Right kidney (tissue), 1 donor: ENCODE measurements at regions not wholly inside any gene's neighbourhood (a gene's known extent, or its start where the extent isn't known, plus 50 kb on each side); places are given as distances from the start of the nearest gene placed in this dataset.

ENCODE experiments used
- DNase-seq: peaks from one replicate; pipeline ENCODE4 v3.0.0-alpha.2; 2016

- DNase-seq = no peak
Measured at GRCh38 chr20:40368876-40369275, 320.2 kb downstream of the MAFB start.

- DNase-seq = no peak
Measured at GRCh38 chr20:40361916-40362315, 327.1 kb downstream of the MAFB start.

GRCh38 chr20:40359131-40359912 lies 329.7 kb downstream of the MAFB start:
- no peak for DNase-seq

- DNase-seq = no peak
Measured at GRCh38 chr20:40354880-40355279, 334.2 kb downstream of the MAFB start.

GRCh38 chr20:40343390-40343789 lies 345.6 kb downstream of the MAFB start:
- no peak for DNase-seq

- no peak for DNase-seq
Measured at GRCh38 chr20:40341561-40341960, 347.5 kb downstream of the MAFB start.

- no peak for DNase-seq
Measured at GRCh38 chr20:40339661-40340449, 349.2 kb downstream of the MAFB start.

- no peak for DNase-seq
Measured at GRCh38 chr20:40336533-40336932, 352.5 kb downstream of the MAFB start.

- no peak for DNase-seq
Measured at GRCh38 chr20:40335901-40336351, 353.1 kb downstream of the MAFB start.

GRCh38 chr20:40335437-40335836 lies 353.6 kb downstream of the MAFB start:
- DNase-seq = no peak

- no peak for DNase-seq
Measured at GRCh38 chr20:40333591-40333990, 355.4 kb downstream of the MAFB start.

GRCh38 chr20:40331807-40332560 lies 357.1 kb downstream of the MAFB start:
- no peak for DNase-seq

- DNase-seq = no peak
Measured at GRCh38 chr20:40331249-40331648, 357.8 kb downstream of the MAFB start.

- DNase-seq = no peak
Measured at GRCh38 chr20:40329321-40329720, 359.7 kb downstream of the MAFB start.

- DNase-seq = no peak
Measured at GRCh38 chr20:40326784-40327183, 362.3 kb downstream of the MAFB start.

- no peak for DNase-seq
Measured at GRCh38 chr20:40325006-40325568, 363.9 kb downstream of the MAFB start.

GRCh38 chr20:40323361-40323794 lies 365.7 kb downstream of the MAFB start:
- no peak for DNase-seq

GRCh38 chr20:40322941-40323340 lies 366.1 kb downstream of the MAFB start:
- DNase-seq = no peak

GRCh38 chr20:40320517-40321011 lies 368.5 kb downstream of the MAFB start:
- DNase-seq = no peak

- no peak for DNase-seq
Measured at GRCh38 chr20:40319741-40320516, 369.1 kb downstream of the MAFB start.

GRCh38 chr20:40319056-40319455 lies 370.0 kb downstream of the MAFB start:
- DNase-seq = no peak
